OCI-LY7 (cell line): ENCODE measurements at regions not wholly inside any gene's neighbourhood (a gene's known extent, or its start where the extent isn't known, plus 50 kb on each side); places are given as distances from the start of the nearest gene placed in this dataset.

Experiments
- BruUV-seq: library from RNA; stranded (reverse); fragments of 400-500 nt; replicated peaks from 2 replicates; lab custom pipeline; 2021; lab: Mats Ljungman, UMichigan
- CTCF ChIA-PET: fragments of 300-600 bp; sonication (Branson Sonifier 250); formaldehyde crosslinking; loops from one replicate; lab custom pipeline; 2022; ENCODE audit warnings: antibody characterized with exemption; ENCODE audit not compliant: unreplicated experiment; lab: Charles Lee
- POLR2A ChIA-PET: fragments of 300-600 bp; sonication (Branson Sonifier 250); formaldehyde crosslinking; loops from one replicate; lab custom pipeline; 2022; ENCODE audit warnings: antibody characterized with exemption; lab: Charles Lee
- DNase-seq: peaks from one replicate; pipeline ENCODE4 v3.0.0-alpha.2; 2015; ENCODE audit warnings: low spot score
- H2AFZ ChIP-seq: fragments of 200-600 bp; sonication (generic), shearing (Covaris generic); 2 replicates; pipeline ENCODE4 v1.6.1; 2014; ENCODE audit warnings: mild to moderate bottlenecking, antibody characterized with exemption, low read length, moderate library complexity
- H3K27ac ChIP-seq: fragments of 200-600 bp; sonication (generic); 2 replicates; pipeline ENCODE4 v1.5.1; 2014; ENCODE audit warnings: mixed run types, low read depth, mild to moderate bottlenecking, moderate library complexity, low read length, inconsistent platforms; ENCODE audit not compliant: poor library complexity, severe bottlenecking
- H3K36me3 ChIP-seq: fragments of 200-600 bp; sonication (generic); 2 replicates; pipeline ENCODE4 v1.6.1; 2014; ENCODE audit warnings: mild to moderate bottlenecking, antibody characterized with exemption, low read length, moderate library complexity, mixed read lengths; ENCODE audit not compliant: insufficient read depth
- H3K4me1 ChIP-seq: fragments of 200-600 bp; sonication (generic); 2 replicates; pipeline ENCODE4 v1.5.1; 2014; ENCODE audit warnings: mild to moderate bottlenecking, low read length; ENCODE audit not compliant: insufficient read depth, poor library complexity, severe bottlenecking
- H3K4me2 ChIP-seq: fragments of 200-600 bp; sonication (generic); 2 replicates; pipeline ENCODE4 v1.6.1; 2014; ENCODE audit warnings: mild to moderate bottlenecking, low read length
- H3K4me3 ChIP-seq: fragments of 200-600 bp; sonication (generic); 2 replicates; pipeline ENCODE4 v1.5.1; 2014; ENCODE audit warnings: mild to moderate bottlenecking, low read depth, low read length; ENCODE audit not compliant: poor library complexity, severe bottlenecking
- H3K79me2 ChIP-seq: fragments of 200-600 bp; sonication (generic); 2 replicates; pipeline ENCODE4 v1.6.1; 2016; ENCODE audit warnings: low read depth, mild to moderate bottlenecking, low read length, moderate library complexity, mixed read lengths; ENCODE audit not compliant: insufficient read depth
- H3K9me2 ChIP-seq: fragments of 200-600 bp; sonication (generic); 2 replicates; pipeline ENCODE4 v1.6.1; 2016; ENCODE audit warnings: mild to moderate bottlenecking, low read length, mixed read lengths; ENCODE audit not compliant: insufficient read depth
- H3K9me3 ChIP-seq: fragments of 200-600 bp; sonication (generic); 2 replicates; pipeline ENCODE4 v1.6.1; 2014; ENCODE audit warnings: mild to moderate bottlenecking, mixed run types, low read length, mixed read lengths
- H4K20me1 ChIP-seq: fragments of 200-600 bp; sonication (generic); 2 replicates; pipeline ENCODE4 v1.6.1; 2014; ENCODE audit warnings: mild to moderate bottlenecking, antibody characterized with exemption, low read length, moderate library complexity, mixed read lengths; ENCODE audit not compliant: insufficient read depth
- CTCF ChIP-seq: fragments of 200-600 bp; sonication (generic); conservative IDR thresholded peaks from 2 replicates; pipeline ENCODE4 v1.5.1; 2014; ENCODE audit warnings: mild to moderate bottlenecking, antibody characterized with exemption, low read length, moderate library complexity, mixed read lengths
- EZH2phosphoT487 ChIP-seq: fragments of 200-600 bp; sonication (generic); IDR thresholded peaks from 2 replicates; pipeline ENCODE4 v1.6.1; 2018; ENCODE audit warnings: low read depth, borderline replicate concordance, mild to moderate bottlenecking, mixed run types, antibody characterized with exemption, low read length, moderate library complexity, mixed read lengths
- intact Hi-C: fragments of 100-400 bp; cut with micrococcal nuclease; formaldehyde crosslinking; loops from one replicate; pipeline ENCODE4 v1.10.0; 2022; ENCODE audit not compliant: unreplicated experiment

DNA sequence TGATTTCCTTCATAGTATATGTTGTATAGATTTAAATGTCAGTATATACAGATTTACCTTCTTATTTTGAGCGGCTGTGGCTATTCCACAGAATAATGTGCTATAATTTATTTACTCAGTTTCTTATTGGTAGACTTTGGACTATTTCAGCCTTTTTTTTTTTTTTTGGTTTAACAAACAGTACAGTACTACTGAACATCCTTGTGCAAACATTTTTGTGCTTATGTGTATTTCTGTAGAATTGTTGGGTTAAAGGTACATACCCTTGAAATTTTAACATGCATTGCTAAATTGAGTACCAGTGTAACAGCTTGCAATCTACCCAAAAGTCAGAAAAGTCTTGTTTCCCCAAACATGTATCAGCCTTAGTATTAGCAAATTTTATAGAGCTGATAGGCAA lies 68.8 kb downstream of the HHEX start:
- H4K20me1 ChIP-seq: no peaks in the 10 kb centered on the region
- intact Hi-C loops: no loop called here
- H3K9me2 ChIP-seq: no peaks in the 10 kb centered on the region
- peak overlapping the region; percentile 58 for H3K4me3 ChIP-seq
- CTCF ChIA-PET: no interaction called here
- H3K79me2 ChIP-seq: no peaks in the 10 kb centered on the region
- no peaks in the 10 kb centered on the region for H3K36me3 ChIP-seq
- POLR2A ChIA-PET: interaction anchor here (0.7 to 2.0 kb wide), 5 partner anchors 15 to 57 kb away, joined by 3 to 6 read pairs (median 3); no protein-coding TSS in a partner anchor
- peak overlapping the region; percentile 96 for H3K27ac ChIP-seq
- no TSS peak for BruUV-seq
- no peak for TF ChIP-seq EZH2phosphoT487
- TF ChIP-seq CTCF: no peak
- peak overlapping the region; percentile 80 for H3K4me2 ChIP-seq
- peak overlapping the region; percentile 7; the same call in 1 of the 2 replicates for H2AFZ ChIP-seq
- no peaks in the 10 kb centered on the region for H3K9me3 ChIP-seq
- peaks cover 63% of the 10 kb centered on the region for H3K4me1 ChIP-seq
- DNase-seq: no peak

DNA sequence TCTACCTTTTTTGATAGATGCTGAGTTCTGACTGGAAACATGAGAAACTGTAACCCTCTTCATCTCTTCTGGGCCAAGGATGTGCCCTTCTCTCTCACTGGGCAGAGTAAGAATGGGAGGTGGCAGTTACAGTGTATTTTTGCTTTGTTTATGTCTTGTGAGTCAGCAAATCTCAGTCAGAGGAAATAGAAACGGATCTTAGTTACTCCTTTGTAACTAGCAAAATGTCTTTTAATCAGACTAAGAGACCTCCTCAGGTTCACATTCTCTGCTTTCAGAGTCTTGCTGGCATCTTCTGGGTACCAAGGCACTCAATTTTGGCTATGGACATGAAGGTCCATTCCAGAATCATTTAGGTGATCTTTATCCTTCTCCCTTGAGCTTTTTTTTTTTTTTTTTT lies 70.9 kb downstream of the HHEX start:
- Histone ChIP-seq H4K20me1 (no peaks in the 10 kb centered on the region), H3K4me3 (no peak overlapping the region), H3K79me2 (no peaks in the 10 kb centered on the region), H3K4me2 (peak overlapping the region; percentile 19; the same call in 1 of the 2 replicates), H3K4me1 (peaks cover 47% of the 10 kb centered on the region), H3K9me2 (no peaks in the 10 kb centered on the region), H3K9me3 (no peaks in the 10 kb centered on the region), H2AFZ (no peak overlapping the region), H3K27ac (no peak overlapping the region), H3K36me3 (no peaks in the 10 kb centered on the region)
- DNase-seq: peak; percentile 25
- ChIA-PET POLR2A (interaction anchor here (0.7 to 1.3 kb wide), 4 partner anchors 27 to 79 kb away, joined by 3 to 4 read pairs (median 3); no protein-coding TSS in a partner anchor), CTCF (no interaction called here)
- intact Hi-C loops: no loop called here
- BruUV-seq: no TSS peak
- TF ChIP-seq EZH2phosphoT487 (no peak), CTCF (no peak)

GRCh38 chr10:92761571-92761970 lies 71.8 kb downstream of the HHEX start:
- no peak for DNase-seq
- H2AFZ ChIP-seq: no peak overlapping the region
- POLR2A ChIA-PET: interaction anchor here (2.6 kb wide), 1 partner anchor 13 kb away, joined by 11 read pairs; no protein-coding TSS in a partner anchor

More at GRCh38 chr10:92761571-92761970, 71.8 kb downstream of the HHEX start:
- no TSS peak for BruUV-seq
- CTCF ChIA-PET: no interaction called here
- no peaks in the 10 kb centered on the region for H3K79me2 ChIP-seq
- H3K9me3 ChIP-seq: no peaks in the 10 kb centered on the region
- no peaks in the 10 kb centered on the region for H3K9me2 ChIP-seq
- peaks cover 40% of the 10 kb centered on the region for H3K4me1 ChIP-seq
- H3K4me2 ChIP-seq: no peak overlapping the region
- no peaks in the 10 kb centered on the region for H3K36me3 ChIP-seq
- H4K20me1 ChIP-seq: no peaks in the 10 kb centered on the region
- no peak overlapping the region for H3K4me3 ChIP-seq
- intact Hi-C loops: no loop called here
- TF ChIP-seq CTCF (no peak), EZH2phosphoT487 (no peak)
- no peak overlapping the region for H3K27ac ChIP-seq
